Liver (tissue), 3 donors: ENCODE measurements at regions not wholly inside any gene's neighbourhood (a gene's known extent, or its start where the extent isn't known, plus 50 kb on each side); places are given as distances from the start of the nearest gene placed in this dataset.

Experiments used
- FOXA1 ChIP-seq: IDR thresholded peaks from 2 replicates; pipeline ENCODE4 v1.6.1; 2016; ENCODE audit warnings: antibody characterized with exemption
- GABPA ChIP-seq, 2 donors: IDR thresholded peaks in 1 of 2; conservative IDR thresholded peaks in 1 of 2; 2 replicates each; pipeline ENCODE4 v1.6.1; 2016; ENCODE audit warnings: antibody characterized with exemption in 2 of 2, mild to moderate bottlenecking in 1 of 2, moderate library complexity in 1 of 2
- TAF1 ChIP-seq: conservative IDR thresholded peaks from 2 replicates; pipeline ENCODE4 v1.6.1; 2016; ENCODE audit warnings: antibody characterized with exemption, mild to moderate bottlenecking
- TF ChIP-seq, protein P1 (sequence below): fragments of 150-350 bp; IDR thresholded peaks from 2 replicates; pipeline ENCODE4 v1.5.1; 2017; ENCODE audit warnings: improper control_type of control experiment, low read depth, low read length; ENCODE audit not compliant: missing input control
- TF ChIP-seq, protein P2 (sequence below): IDR thresholded peaks from 2 replicates; pipeline ENCODE4 v1.6.1; 2016; ENCODE audit warnings: antibody characterized with exemption
- TF ChIP-seq, protein P3 (sequence below): IDR thresholded peaks from 2 replicates; pipeline ENCODE4 v1.6.1; 2016; ENCODE audit warnings: antibody characterized with exemption, mild to moderate bottlenecking
- TF ChIP-seq, protein P4 (sequence below): IDR thresholded peaks from 2 replicates; pipeline ENCODE4 v1.6.1; 2016; ENCODE audit warnings: antibody characterized with exemption
- donor health status: healthy.
- donor health status: healthy.

DNA sequence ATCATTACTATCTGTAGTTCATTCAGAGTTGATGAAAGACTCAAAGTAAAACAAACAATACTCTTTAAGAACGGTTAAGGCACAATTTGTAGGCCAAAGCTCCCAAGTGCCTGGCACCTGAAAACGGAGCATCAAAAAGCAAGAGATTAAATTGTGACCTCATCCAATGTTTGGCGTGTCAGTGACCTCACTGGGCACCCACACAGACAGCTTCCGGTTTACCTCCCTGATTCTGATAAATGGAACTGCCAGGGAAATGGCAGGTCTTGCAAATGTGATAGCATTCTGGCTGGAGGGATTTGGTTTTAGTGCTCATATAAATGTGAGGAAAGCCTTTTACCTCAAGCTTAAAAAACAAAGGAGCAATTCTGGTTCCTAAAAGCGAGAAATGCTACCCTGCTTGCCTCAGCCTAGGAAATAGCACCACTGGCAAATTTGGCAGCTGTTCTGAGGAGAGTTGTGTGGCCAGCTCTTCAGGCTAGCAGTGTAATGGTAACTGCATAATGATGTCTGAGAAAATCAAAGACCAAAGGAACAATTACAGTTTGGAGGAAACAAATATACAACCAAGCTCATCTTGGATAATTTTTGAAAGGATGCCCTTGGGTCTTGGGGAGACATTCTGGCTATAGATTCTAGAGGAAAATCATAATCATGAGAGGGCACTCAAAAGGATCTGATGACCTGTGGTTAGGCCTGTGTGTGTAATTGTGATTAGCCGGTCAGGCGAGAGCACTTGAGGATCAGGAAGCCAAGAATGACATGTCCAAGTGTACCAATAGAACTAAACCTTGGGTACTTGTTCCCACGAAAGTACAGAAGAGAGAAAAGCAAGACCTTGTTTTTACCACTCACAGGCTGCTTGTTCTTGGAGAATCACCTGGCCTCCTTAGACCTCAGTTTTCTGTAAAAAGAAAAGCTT is 174.3 kb downstream of the TFAP2B start:
- TF ChIP-seq, protein P1, sequence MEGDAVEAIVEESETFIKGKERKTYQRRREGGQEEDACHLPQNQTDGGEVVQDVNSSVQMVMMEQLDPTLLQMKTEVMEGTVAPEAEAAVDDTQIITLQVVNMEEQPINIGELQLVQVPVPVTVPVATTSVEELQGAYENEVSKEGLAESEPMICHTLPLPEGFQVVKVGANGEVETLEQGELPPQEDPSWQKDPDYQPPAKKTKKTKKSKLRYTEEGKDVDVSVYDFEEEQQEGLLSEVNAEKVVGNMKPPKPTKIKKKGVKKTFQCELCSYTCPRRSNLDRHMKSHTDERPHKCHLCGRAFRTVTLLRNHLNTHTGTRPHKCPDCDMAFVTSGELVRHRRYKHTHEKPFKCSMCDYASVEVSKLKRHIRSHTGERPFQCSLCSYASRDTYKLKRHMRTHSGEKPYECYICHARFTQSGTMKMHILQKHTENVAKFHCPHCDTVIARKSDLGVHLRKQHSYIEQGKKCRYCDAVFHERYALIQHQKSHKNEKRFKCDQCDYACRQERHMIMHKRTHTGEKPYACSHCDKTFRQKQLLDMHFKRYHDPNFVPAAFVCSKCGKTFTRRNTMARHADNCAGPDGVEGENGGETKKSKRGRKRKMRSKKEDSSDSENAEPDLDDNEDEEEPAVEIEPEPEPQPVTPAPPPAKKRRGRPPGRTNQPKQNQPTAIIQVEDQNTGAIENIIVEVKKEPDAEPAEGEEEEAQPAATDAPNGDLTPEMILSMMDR = no peak
- TF ChIP-seq, protein P2, sequence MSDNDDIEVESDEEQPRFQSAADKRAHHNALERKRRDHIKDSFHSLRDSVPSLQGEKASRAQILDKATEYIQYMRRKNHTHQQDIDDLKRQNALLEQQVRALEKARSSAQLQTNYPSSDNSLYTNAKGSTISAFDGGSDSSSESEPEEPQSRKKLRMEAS = no peak
- no peak for TF ChIP-seq GABPA (IDR thresholded peaks at IDR 0.05 in 1 of 2, conservative IDR thresholded peaks at IDR 0.05 in 1 of 2)
- TF ChIP-seq TAF1 = no peak
- TF ChIP-seq, protein P3, sequence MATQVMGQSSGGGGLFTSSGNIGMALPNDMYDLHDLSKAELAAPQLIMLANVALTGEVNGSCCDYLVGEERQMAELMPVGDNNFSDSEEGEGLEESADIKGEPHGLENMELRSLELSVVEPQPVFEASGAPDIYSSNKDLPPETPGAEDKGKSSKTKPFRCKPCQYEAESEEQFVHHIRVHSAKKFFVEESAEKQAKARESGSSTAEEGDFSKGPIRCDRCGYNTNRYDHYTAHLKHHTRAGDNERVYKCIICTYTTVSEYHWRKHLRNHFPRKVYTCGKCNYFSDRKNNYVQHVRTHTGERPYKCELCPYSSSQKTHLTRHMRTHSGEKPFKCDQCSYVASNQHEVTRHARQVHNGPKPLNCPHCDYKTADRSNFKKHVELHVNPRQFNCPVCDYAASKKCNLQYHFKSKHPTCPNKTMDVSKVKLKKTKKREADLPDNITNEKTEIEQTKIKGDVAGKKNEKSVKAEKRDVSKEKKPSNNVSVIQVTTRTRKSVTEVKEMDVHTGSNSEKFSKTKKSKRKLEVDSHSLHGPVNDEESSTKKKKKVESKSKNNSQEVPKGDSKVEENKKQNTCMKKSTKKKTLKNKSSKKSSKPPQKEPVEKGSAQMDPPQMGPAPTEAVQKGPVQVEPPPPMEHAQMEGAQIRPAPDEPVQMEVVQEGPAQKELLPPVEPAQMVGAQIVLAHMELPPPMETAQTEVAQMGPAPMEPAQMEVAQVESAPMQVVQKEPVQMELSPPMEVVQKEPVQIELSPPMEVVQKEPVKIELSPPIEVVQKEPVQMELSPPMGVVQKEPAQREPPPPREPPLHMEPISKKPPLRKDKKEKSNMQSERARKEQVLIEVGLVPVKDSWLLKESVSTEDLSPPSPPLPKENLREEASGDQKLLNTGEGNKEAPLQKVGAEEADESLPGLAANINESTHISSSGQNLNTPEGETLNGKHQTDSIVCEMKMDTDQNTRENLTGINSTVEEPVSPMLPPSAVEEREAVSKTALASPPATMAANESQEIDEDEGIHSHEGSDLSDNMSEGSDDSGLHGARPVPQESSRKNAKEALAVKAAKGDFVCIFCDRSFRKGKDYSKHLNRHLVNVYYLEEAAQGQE = no peak
- no peak for TF ChIP-seq FOXA1
- TF ChIP-seq, protein P4, sequence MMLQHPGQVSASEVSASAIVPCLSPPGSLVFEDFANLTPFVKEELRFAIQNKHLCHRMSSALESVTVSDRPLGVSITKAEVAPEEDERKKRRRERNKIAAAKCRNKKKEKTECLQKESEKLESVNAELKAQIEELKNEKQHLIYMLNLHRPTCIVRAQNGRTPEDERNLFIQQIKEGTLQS = no peak
